ENCODE measurements at regions not wholly inside any gene's neighbourhood (a gene's known extent, or its start where the extent isn't known, plus 50 kb on each side); places are given as distances from the start of the nearest gene placed in this dataset.

DNA sequence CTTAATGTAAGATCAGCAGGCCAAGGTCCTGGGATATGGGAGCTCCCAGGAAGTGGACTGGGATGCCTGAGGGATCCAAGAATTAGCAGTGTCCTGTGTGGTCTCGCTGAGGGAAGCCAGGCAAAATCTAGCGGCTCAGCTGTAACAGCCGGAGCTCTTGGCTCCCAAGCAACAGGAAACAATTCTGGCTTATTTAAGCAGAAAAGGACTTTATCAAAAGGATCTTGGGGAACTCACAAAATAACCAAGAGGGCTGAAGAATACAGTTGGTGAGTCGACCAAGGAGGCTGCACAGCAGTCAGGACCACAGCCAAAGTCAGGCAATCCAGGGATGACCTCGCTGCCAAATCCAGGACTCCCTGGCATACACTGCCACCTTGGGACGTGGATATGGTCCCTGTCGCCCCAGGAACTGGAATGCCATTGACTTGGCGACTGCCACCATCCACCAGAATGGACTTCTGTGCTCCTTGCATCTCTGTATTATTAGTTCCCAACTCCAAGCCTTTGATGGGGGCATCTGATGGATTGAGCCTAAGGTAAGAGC is 165.3 kb upstream of the BCOR start:
- Histone ChIP-seq H3K36me3 (ENCODE audit: control insufficient read depth in 2 of 2, insufficient read depth in 2 of 2, low read length in 1 of 2) (no peaks in the 10 kb centered on the region), H3K4me1 (ENCODE audit: control insufficient read depth in 2 of 2, insufficient read depth in 2 of 2, low read length in 1 of 2) (no peaks in the 10 kb centered on the region), H3K27ac (ENCODE audit: low read depth in 2 of 2, low read length in 1 of 2) (no peak overlapping the region), H3K27me3 (ENCODE audit: control insufficient read depth in 1 of 2, insufficient read depth in 2 of 2, low read length in 2 of 2) (no peaks in the 10 kb centered on the region), H3K9me3 (ENCODE audit: control insufficient read depth in 2 of 2, insufficient read depth in 1 of 2, low read depth in 1 of 2, low read length in 1 of 2) (no peaks in the 10 kb centered on the region), H3K4me3 (ENCODE audit: low read depth in 1 of 2, low read length in 2 of 2) (no peak overlapping the region)
- WGBS, 2 donors, result 56 to 59% methylated on average over 8 of the region's 8 CpGs

DNA sequence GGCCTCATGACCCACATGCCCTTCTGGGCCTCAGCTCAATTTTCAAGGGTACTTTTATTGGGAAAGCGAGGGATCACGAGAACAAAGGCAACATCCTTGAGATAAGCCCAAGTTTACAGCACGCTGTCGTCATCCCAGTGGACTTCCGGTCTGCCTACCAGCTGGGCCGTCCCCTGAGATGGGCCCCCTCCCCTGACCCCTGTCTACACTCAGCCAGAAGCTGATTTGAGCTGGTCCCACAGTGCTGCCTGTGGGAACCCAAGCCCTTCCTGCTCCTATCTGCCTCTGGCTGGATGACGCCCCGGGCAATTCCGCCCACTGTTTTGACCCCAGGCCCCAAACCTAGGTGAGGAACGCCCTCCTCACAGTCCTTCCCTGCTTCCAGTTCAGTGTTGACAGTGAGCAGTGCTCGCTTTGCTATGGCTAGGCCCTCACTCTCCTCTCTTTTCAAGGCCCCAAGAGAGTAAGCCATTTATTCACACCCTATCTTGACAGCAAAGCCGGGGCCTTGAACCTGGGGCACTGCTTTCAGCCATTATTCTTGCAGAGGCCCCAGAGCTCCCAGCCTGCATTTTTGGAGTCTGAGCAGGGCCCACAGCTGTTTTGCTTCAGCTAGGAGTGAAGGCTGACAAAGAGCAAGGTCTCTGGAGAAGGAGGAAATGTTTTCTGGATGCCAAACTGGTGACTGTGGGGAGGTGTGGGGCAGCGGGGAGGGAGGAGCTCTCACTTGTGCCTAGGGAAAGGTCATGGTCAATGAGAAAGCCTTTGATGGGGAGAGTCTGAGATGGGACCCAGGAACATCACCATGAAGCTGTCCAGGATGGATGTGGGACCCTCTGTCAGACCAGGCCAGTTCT is 164.6 kb upstream of the BCOR start:
- no peaks in the 10 kb centered on the region for H3K36me3 ChIP-seq (ENCODE audit: control insufficient read depth in 2 of 2, insufficient read depth in 2 of 2, low read length in 1 of 2)
- no peaks in the 10 kb centered on the region for H3K9me3 ChIP-seq (ENCODE audit: control insufficient read depth in 2 of 2, insufficient read depth in 1 of 2, low read depth in 1 of 2, low read length in 1 of 2)
- H3K27me3 ChIP-seq (ENCODE audit: control insufficient read depth in 1 of 2, insufficient read depth in 2 of 2, low read length in 2 of 2), result no peaks in the 10 kb centered on the region
- H3K4me3 ChIP-seq (ENCODE audit: low read depth in 1 of 2, low read length in 2 of 2), result no peak overlapping the region
- H3K27ac ChIP-seq (ENCODE audit: low read depth in 2 of 2, low read length in 1 of 2), result peak overlapping the region in 1 of 2 donors; percentile 1
- no peaks in the 10 kb centered on the region for H3K4me1 ChIP-seq (ENCODE audit: control insufficient read depth in 2 of 2, insufficient read depth in 2 of 2, low read length in 1 of 2)
- WGBS, 2 donors, result 76 to 83% methylated on average over 13 of the region's 13 CpGs

- no peak overlapping the region for H3K27ac ChIP-seq (ENCODE audit: low read depth in 2 of 2, low read length in 1 of 2)
- H3K36me3 ChIP-seq (ENCODE audit: control insufficient read depth in 2 of 2, insufficient read depth in 2 of 2, low read length in 1 of 2), result no peaks in the 10 kb centered on the region
- H3K4me3 ChIP-seq (ENCODE audit: low read depth in 1 of 2, low read length in 2 of 2), result no peak overlapping the region
- no peaks in the 10 kb centered on the region for H3K4me1 ChIP-seq (ENCODE audit: control insufficient read depth in 2 of 2, insufficient read depth in 2 of 2, low read length in 1 of 2)
- no peaks in the 10 kb centered on the region for H3K27me3 ChIP-seq (ENCODE audit: control insufficient read depth in 1 of 2, insufficient read depth in 2 of 2, low read length in 2 of 2)
- 79 to 89% methylated on average over 7 of the region's 7 CpGs for WGBS, 2 donors
- no peaks in the 10 kb centered on the region for H3K9me3 ChIP-seq (ENCODE audit: control insufficient read depth in 2 of 2, insufficient read depth in 1 of 2, low read depth in 1 of 2, low read length in 1 of 2)
Measured at GRCh38 chrX:40261833-40262156, 164.0 kb upstream of the BCOR start.

DNA sequence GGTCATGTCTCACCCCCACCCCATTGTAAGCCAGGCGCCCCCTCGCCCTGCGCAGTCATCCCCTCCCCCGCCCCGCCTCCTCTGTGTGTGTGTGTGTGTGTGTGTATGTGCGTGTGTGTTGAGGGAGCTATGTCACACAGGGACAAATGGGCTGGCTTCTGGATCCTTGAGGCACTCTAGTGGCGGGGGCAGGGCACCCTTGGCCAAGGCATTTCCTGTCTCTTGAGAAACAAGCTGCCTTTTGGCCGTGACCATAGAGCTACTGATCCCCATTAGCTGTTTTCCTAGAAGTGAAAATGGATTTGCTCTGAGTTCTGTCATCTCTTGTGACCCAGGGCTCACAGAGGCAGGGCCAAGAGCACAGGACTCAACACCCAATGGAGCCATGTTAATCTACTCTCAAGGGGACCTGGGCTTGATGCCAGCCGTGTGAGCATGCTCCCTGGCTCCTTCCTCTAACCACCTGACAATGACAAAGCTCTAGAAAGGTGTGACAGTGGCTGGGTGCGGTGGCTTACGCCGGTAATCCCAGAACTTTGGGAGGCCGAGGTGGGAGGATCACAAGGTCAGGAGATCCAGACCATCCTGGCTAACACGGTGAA is 162.5 kb upstream of the BCOR start:
- Histone ChIP-seq H3K27me3 (ENCODE audit: control insufficient read depth in 1 of 2, insufficient read depth in 2 of 2, low read length in 2 of 2) (no peaks in the 10 kb centered on the region), H3K27ac (ENCODE audit: low read depth in 2 of 2, low read length in 1 of 2) (no peak overlapping the region), H3K36me3 (ENCODE audit: control insufficient read depth in 2 of 2, insufficient read depth in 2 of 2, low read length in 1 of 2) (no peaks in the 10 kb centered on the region), H3K4me3 (ENCODE audit: low read depth in 1 of 2, low read length in 2 of 2) (no peak overlapping the region), H3K9me3 (ENCODE audit: control insufficient read depth in 2 of 2, insufficient read depth in 1 of 2, low read depth in 1 of 2, low read length in 1 of 2) (no peaks in the 10 kb centered on the region), H3K4me1 (ENCODE audit: control insufficient read depth in 2 of 2, insufficient read depth in 2 of 2, low read length in 1 of 2) (no peaks in the 10 kb centered on the region)
- WGBS, 2 donors, result 78 to 84% methylated on average over 14 of the region's 14 CpGs

DNA sequence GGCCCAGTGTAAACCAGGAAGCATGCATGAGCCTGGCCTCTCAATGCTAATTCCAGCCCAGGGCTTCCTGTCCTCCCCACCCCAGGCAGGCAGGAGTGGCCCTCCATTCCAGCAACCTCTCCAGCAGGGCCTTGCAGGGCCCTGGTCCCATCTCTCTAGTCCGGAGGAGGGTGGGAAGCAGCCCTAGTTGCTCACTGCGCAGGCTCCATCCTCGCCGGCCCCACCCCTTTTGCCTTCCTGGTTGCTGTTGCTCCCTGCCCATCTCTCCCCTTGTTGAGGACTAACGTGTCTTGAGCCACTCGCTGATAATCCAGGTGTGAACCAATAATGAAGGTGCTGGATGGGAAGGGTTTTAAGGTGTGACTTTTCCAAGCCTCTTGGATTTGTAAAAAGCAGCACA is 161.2 kb upstream of the BCOR start:
- Histone ChIP-seq H3K36me3 (ENCODE audit: control insufficient read depth in 2 of 2, insufficient read depth in 2 of 2, low read length in 1 of 2) (no peaks in the 10 kb centered on the region), H3K9me3 (ENCODE audit: control insufficient read depth in 2 of 2, insufficient read depth in 1 of 2, low read depth in 1 of 2, low read length in 1 of 2) (no peaks in the 10 kb centered on the region), H3K4me3 (ENCODE audit: low read depth in 1 of 2, low read length in 2 of 2) (no peak overlapping the region), H3K4me1 (ENCODE audit: control insufficient read depth in 2 of 2, insufficient read depth in 2 of 2, low read length in 1 of 2) (no peaks in the 10 kb centered on the region), H3K27me3 (ENCODE audit: control insufficient read depth in 1 of 2, insufficient read depth in 2 of 2, low read length in 2 of 2) (no peaks in the 10 kb centered on the region), H3K27ac (ENCODE audit: low read depth in 2 of 2, low read length in 1 of 2) (no peak overlapping the region)
- 81 to 94% methylated on average over 6 of the region's 6 CpGs for WGBS, 2 donors

DNA sequence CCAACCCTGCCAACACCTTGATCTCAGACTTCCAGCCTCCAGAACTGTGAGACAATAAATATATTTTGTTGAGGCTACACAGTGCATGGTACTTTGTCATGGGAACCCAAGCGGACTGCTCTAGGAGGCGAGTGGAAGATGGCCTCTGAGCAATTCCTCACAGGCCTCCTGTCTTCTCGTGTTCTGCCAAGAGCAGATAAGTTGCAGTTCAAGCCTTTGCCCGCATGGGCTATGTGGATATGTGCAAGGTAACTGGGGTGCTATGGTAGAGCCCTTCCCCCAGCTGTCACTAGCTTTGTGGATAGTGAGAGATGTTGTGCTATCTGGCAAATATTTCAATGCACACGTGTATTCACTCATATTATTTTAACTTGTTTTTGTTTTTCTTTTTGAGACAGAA is 156.0 kb upstream of the BCOR start:
- no peak overlapping the region for H3K27ac ChIP-seq (ENCODE audit: low read depth in 2 of 2, low read length in 1 of 2)
- H3K4me1 ChIP-seq (ENCODE audit: control insufficient read depth in 2 of 2, insufficient read depth in 2 of 2, low read length in 1 of 2), result no peaks in the 10 kb centered on the region
- no peak overlapping the region for H3K4me3 ChIP-seq (ENCODE audit: low read depth in 1 of 2, low read length in 2 of 2)
- peaks cover 0 to 4% of the 10 kb centered on the region in 2 donors for H3K9me3 ChIP-seq (ENCODE audit: control insufficient read depth in 2 of 2, insufficient read depth in 1 of 2, low read depth in 1 of 2, low read length in 1 of 2)
- H3K27me3 ChIP-seq (ENCODE audit: control insufficient read depth in 1 of 2, insufficient read depth in 2 of 2, low read length in 2 of 2), result no peaks in the 10 kb centered on the region
- 80 to 90% methylated on average over 5 of the region's 5 CpGs for WGBS, 2 donors
- H3K36me3 ChIP-seq (ENCODE audit: control insufficient read depth in 2 of 2, insufficient read depth in 2 of 2, low read length in 1 of 2), result no peaks in the 10 kb centered on the region

DNA sequence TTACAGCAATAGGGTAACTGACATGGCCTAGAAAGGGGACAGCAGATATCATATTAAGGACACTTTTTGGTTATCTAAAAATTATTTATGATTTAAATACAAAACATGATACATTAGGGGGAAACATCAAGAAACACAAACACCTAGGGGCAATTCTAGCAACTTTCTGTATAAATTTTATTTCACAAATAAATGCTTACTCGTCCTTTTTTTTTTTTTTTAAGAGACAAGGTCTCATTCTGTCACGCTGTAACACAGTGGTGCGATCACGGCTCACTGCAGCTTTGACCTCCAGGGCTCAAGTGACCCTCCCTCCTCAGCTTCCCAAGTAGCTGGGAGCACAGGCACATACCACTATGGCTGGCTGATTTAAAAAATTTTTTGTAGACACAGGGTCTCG is 151.8 kb upstream of the BCOR start:
- H3K4me1 ChIP-seq (ENCODE audit: control insufficient read depth in 2 of 2, insufficient read depth in 2 of 2, low read length in 1 of 2), result no peaks in the 10 kb centered on the region
- no peak overlapping the region for H3K27ac ChIP-seq (ENCODE audit: low read depth in 2 of 2, low read length in 1 of 2)
- H3K27me3 ChIP-seq (ENCODE audit: control insufficient read depth in 1 of 2, insufficient read depth in 2 of 2, low read length in 2 of 2), result no peaks in the 10 kb centered on the region
- no peak overlapping the region for H3K4me3 ChIP-seq (ENCODE audit: low read depth in 1 of 2, low read length in 2 of 2)
- peaks cover 0 to 4% of the 10 kb centered on the region in 2 donors for H3K9me3 ChIP-seq (ENCODE audit: control insufficient read depth in 2 of 2, insufficient read depth in 1 of 2, low read depth in 1 of 2, low read length in 1 of 2)
- 83 to 90% methylated on average over 5 of the region's 5 CpGs for WGBS, 2 donors
- no peaks in the 10 kb centered on the region for H3K36me3 ChIP-seq (ENCODE audit: control insufficient read depth in 2 of 2, insufficient read depth in 2 of 2, low read length in 1 of 2)

DNA sequence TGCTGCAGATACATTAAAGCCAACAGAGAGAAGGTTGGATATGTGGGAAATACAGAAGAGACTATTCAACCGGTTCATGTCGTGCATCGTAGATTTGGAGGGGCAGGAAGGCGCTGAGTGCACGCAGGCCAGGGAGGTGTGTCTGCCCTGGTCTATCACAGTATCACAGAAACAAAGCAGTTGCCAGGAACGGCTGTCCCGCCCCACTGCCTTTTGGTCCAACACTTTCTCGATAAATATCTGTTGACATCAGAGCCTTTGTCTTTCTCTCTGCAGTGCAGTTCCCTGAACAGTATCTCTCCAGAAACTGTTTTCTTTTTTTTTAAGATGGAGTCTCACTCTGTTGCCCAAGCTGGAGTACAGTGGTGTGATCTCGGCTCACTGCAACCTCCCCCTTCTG is 151.1 kb upstream of the BCOR start:
- Histone ChIP-seq H3K4me3 (ENCODE audit: low read depth in 1 of 2, low read length in 2 of 2) (no peak overlapping the region), H3K27ac (ENCODE audit: low read depth in 2 of 2, low read length in 1 of 2) (no peak overlapping the region), H3K36me3 (ENCODE audit: control insufficient read depth in 2 of 2, insufficient read depth in 2 of 2, low read length in 1 of 2) (no peaks in the 10 kb centered on the region), H3K4me1 (ENCODE audit: control insufficient read depth in 2 of 2, insufficient read depth in 2 of 2, low read length in 1 of 2) (no peaks in the 10 kb centered on the region), H3K9me3 (ENCODE audit: control insufficient read depth in 2 of 2, insufficient read depth in 1 of 2, low read depth in 1 of 2, low read length in 1 of 2) (peaks cover 0 to 4% of the 10 kb centered on the region in 2 donors), H3K27me3 (ENCODE audit: control insufficient read depth in 1 of 2, insufficient read depth in 2 of 2, low read length in 2 of 2) (no peaks in the 10 kb centered on the region)
- WGBS, 2 donors, result 46 to 71% methylated on average over 9 of the region's 9 CpGs

GRCh38 chrX:40247848-40248622 is 150.3 kb upstream of the BCOR start:
- Histone ChIP-seq H3K4me1 (ENCODE audit: control insufficient read depth in 2 of 2, insufficient read depth in 2 of 2, low read length in 1 of 2) (no peaks in the 10 kb centered on the region), H3K36me3 (ENCODE audit: control insufficient read depth in 2 of 2, insufficient read depth in 2 of 2, low read length in 1 of 2) (no peaks in the 10 kb centered on the region), H3K9me3 (ENCODE audit: control insufficient read depth in 2 of 2, insufficient read depth in 1 of 2, low read depth in 1 of 2, low read length in 1 of 2) (no peaks in the 10 kb centered on the region), H3K4me3 (ENCODE audit: low read depth in 1 of 2, low read length in 2 of 2) (no peak overlapping the region), H3K27me3 (ENCODE audit: control insufficient read depth in 1 of 2, insufficient read depth in 2 of 2, low read length in 2 of 2) (no peaks in the 10 kb centered on the region), H3K27ac (ENCODE audit: low read depth in 2 of 2, low read length in 1 of 2) (no peak overlapping the region)
- 76 to 80% methylated on average over 13 of the region's 13 CpGs for WGBS, 2 donors

Data from esophagus (tissue), 2 donors.